Subcutaneous abdominal adipose tissue (tissue), 5 donors: ENCODE measurements at regions not wholly inside any gene's neighbourhood (a gene's known extent, or its start where the extent isn't known, plus 50 kb on each side); places are given as distances from the start of the nearest gene placed in this dataset.
"Not testable (repeated sequence)": the region's sequence is repeated elsewhere in the genome, so short reads cannot be mapped to it uniquely, and the experiment has no call there.

Experiments
- H3K27ac ChIP-seq: one replicate; pipeline ENCODE4 v1.7.0; 2013; ENCODE audit warnings: low read depth, mild to moderate bottlenecking, inconsistent platforms, low read length, moderate library complexity
- H3K27me3 ChIP-seq, 5 donors: one replicate each; pipeline ENCODE4 v1.7.0; 2013; ENCODE audit warnings: low read length in 5 of 5, inconsistent platforms in 1 of 5; ENCODE audit not compliant: control insufficient read depth in 5 of 5, insufficient read depth in 4 of 5
- H3K36me3 ChIP-seq, 5 donors: one replicate each; pipeline ENCODE4 v1.7.0; 2013; ENCODE audit warnings: low read length in 5 of 5; ENCODE audit not compliant: control insufficient read depth in 5 of 5, insufficient read depth in 5 of 5
- H3K4me1 ChIP-seq, 5 donors: one replicate each; pipeline ENCODE4 v1.7.0; 2013; ENCODE audit warnings: low read length in 5 of 5, mild to moderate bottlenecking in 3 of 5, moderate library complexity in 1 of 5; ENCODE audit not compliant: control insufficient read depth in 5 of 5, insufficient read depth in 5 of 5
- H3K4me3 ChIP-seq, 5 donors: one replicate each; pipeline ENCODE4 v1.7.0; 2013; ENCODE audit warnings: low read length in 5 of 5, low read depth in 1 of 5
- H3K9ac ChIP-seq, 5 donors: one replicate each; pipeline ENCODE4 v1.7.0; 2013; ENCODE audit warnings: low read length in 5 of 5, mild to moderate bottlenecking in 4 of 5, moderate library complexity in 3 of 5
- H3K9me3 ChIP-seq, 5 donors: one replicate each; pipeline ENCODE4 v1.7.0; 2013; ENCODE audit warnings: low read length in 5 of 5; ENCODE audit not compliant: control insufficient read depth in 5 of 5
- donor health status: healthy.
- donor health status: healthy.
- donor health status: healthy.
- donor health status: healthy.
- donor health status: healthy.

DNA sequence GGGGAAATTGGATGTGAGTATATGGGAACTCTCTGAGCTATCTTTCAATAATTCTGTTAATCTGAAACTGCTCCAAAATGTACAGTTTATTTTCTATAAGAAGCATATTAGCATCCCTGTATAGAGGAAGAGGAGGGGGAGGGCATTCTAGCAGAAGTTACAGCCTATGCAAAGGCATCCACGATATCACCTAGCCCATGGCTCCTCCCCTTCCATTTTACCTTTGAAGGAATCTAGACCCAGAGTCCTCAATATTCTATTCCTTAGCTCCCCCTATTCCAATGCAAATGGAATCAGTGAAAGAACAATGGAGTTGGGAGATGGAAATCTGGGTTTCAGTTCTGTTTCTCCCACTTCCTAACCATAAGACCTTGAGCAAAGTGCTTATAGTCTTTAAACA, 132.9 kb upstream of the IFNE start:
- Histone ChIP-seq H3K36me3 (no peaks in the 10 kb centered on the region), H3K9me3 (no peaks in the 10 kb centered on the region), H3K4me1 (no peaks in the 10 kb centered on the region), H3K27me3 (no peaks in the 10 kb centered on the region), H3K27ac (no peak overlapping the region), H3K9ac (no peak overlapping the region), H3K4me3 (no peak overlapping the region)

DNA sequence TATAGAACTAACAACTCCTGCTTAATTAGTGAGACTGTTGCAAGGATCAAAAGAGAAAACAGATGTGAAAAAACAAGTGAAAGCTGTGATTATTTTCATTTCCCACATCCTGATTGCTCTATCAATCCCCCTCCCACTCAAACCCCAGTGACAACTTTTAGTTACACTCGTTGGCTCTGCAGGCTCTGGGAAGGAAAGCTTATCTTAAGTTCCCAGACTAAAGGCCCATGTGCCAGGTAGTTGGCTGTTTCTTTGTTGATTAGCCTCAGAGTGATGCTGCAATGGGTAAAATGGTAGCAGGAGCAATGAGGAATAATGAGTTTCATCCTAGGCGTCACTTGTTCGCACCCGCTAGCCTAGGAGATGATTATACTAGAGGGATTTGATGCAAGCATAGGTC, 133.3 kb upstream of the IFNE start:
- no peaks in the 10 kb centered on the region for H3K9me3 ChIP-seq
- no peak overlapping the region for H3K9ac ChIP-seq
- H3K27me3 ChIP-seq = no peaks in the 10 kb centered on the region
- no peak overlapping the region for H3K27ac ChIP-seq
- H3K4me3 ChIP-seq = no peak overlapping the region
- no peaks in the 10 kb centered on the region for H3K36me3 ChIP-seq
- H3K4me1 ChIP-seq = no peaks in the 10 kb centered on the region

DNA sequence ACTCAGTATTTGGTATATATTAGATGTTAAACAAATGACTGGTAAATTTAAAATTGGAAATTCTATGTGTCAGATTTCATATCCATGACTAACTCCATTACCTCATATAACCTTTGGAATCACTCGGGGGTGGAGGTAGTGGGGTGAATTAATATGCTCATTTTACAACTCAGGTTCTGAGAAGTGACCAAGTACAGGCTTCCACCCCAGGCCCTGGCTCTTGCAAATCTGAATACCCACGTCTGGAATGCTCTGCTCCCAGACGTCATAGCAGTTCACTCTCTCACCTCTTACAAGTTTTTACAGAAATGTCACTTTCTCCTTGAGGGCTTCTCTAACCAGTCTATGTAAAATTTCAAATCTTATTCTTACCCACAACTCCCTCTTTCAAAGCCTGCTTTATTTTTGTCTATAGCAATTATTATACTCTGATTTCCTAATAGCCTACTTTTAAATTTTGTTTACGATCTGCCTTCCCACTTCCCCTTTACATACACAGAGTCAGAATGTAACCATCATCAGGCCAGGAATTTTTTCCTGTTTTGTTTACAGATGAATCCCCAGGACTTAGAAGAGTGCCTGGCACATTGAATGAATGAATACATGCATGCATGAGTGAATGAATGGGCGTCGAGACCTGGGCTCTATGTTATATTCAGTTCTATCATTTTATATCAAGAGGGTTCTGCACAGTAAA, 134.1 kb upstream of the IFNE start:
- no peaks in the 10 kb centered on the region for H3K4me1 ChIP-seq
- no peak overlapping the region for H3K27ac ChIP-seq
- H3K27me3 ChIP-seq = no peaks in the 10 kb centered on the region
- no peak overlapping the region for H3K4me3 ChIP-seq
- H3K9me3 ChIP-seq = no peaks in the 10 kb centered on the region
- no peak overlapping the region for H3K9ac ChIP-seq
- no peaks in the 10 kb centered on the region for H3K36me3 ChIP-seq

DNA sequence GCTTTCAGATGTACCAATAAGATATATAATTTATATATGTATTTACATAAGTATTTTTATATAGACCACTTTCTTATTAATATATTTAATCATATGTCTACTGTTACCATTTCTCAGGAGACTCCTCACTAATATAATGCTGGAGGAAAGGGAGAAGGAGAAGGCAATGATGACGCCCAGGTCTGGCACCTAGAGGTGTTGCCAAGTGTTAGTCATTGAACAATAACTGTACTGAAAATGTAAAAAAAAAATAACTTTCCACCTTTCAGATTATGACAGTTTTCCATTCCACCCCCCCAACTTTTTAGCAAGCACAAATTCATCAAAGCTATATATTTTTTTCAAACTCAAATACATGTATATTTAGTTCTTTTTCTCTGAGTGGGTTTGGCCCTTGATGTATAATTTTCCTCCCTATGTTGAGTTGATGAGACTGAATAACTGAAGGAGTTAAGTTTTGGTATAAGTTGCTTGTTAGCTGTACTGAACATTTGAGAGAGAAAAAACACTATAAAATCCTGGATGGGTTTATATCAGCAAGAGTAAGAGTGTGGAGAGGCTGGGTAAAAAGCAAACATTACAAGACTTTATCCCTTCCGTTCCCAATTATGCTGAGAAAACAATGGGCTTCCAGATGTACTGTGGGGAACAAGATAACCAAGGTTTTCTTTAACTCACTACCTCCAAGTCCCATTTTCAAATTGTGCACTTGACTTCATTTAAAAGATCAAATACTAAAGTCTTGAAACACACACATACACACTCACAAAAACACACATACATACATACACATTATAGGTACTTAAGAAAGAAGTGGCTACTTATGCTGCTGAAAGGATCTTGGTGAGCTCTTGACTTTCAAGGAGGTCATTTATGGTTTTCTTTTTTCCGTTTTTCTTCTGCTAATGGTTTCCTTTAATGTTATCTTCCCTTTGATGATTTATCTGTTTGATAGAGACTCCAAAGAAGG, 142.8 kb upstream of the IFNE start:
- Histone ChIP-seq H3K36me3 (no peaks in the 10 kb centered on the region), H3K9me3 (peaks cover 0 to 12% (median 5%) of the 10 kb centered on the region in 5 donors), H3K9ac (no peak overlapping the region), H3K4me1 (no peaks in the 10 kb centered on the region), H3K27ac (no peak overlapping the region), H3K4me3 (no peak overlapping the region), H3K27me3 (peaks cover 0 to 5% (median 0%) of the 10 kb centered on the region in 5 donors)

DNA sequence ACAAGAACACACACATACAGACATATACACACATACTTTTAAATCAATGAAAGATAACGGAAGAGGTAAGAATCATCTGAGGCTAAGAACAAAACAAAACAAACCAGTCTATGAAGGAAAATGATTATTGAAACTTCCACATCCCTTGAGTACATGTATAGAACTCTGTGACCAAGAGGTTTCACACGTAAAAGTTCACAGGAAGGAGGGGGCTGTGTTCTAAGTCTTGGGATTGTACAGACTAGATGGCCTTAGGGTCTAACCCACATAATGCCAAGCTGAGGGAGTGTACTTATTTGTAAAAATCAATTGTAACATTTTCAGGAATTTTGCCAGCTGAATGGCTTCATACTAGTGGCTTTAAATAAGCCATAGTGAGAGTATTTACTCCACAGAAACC, 144.4 kb upstream of the IFNE start:
- Histone ChIP-seq H3K4me3 (no peak overlapping the region), H3K4me1 (no peaks in the 10 kb centered on the region), H3K36me3 (no peaks in the 10 kb centered on the region), H3K27me3 (peaks cover 0 to 5% (median 0%) of the 10 kb centered on the region in 5 donors), H3K27ac (no peak overlapping the region), H3K9me3 (peaks cover 0 to 12% (median 5%) of the 10 kb centered on the region in 5 donors), H3K9ac (no peak overlapping the region)

- not testable (repeated sequence) for H3K27me3 ChIP-seq, H3K27ac ChIP-seq, H3K4me1 ChIP-seq, H3K4me3 ChIP-seq, H3K9ac ChIP-seq, H3K36me3 ChIP-seq
- peaks cover 0 to 12% (median 5%) of the 10 kb centered on the region in 5 donors for H3K9me3 ChIP-seq
These were observed 146.8 kb upstream of the IFNE start for GRCh38 chr9:21628954-21629353.

GRCh38 chr9:21634951-21635350, 152.8 kb upstream of the IFNE start:
- Histone ChIP-seq H3K9me3 (no peaks in the 10 kb centered on the region), H3K9ac (no peak overlapping the region), H3K4me1 (no peaks in the 10 kb centered on the region), H3K27ac (no peak overlapping the region), H3K36me3 (no peaks in the 10 kb centered on the region), H3K27me3 (no peaks in the 10 kb centered on the region), H3K4me3 (no peak overlapping the region)

DNA sequence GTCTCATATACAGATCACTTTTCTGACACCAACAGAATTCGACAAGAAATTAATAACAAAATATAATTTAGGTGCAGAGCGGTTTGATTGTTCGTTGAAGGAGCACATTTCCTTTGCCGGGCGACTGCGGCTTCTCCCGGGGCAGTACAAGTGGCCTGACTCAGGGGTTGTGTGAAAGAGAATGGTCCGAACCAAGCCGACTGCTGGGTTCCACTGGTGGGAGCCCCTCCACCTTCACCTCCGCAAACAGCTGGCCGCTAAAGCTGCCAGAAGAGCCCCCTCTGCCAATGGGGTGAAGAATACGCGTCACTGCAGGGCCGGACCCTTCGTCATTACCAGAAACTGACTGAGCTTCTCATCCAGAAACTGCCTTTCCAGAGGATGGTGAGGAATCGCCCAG, 156.0 kb upstream of the IFNE start:
- Histone ChIP-seq H3K27me3 (no peaks in the 10 kb centered on the region), H3K9me3 (peaks cover 0 to 5% (median 0%) of the 10 kb centered on the region in 5 donors), H3K27ac (no peak overlapping the region), H3K9ac (no peak overlapping the region), H3K36me3 (no peaks in the 10 kb centered on the region), H3K4me1 (no peaks in the 10 kb centered on the region), H3K4me3 (no peak overlapping the region)

GRCh38 chr9:21653091-21653490, 149.3 kb upstream of the MTAP start:
- Histone ChIP-seq H3K27me3 (no peaks in the 10 kb centered on the region), H3K9ac (no peak overlapping the region), H3K27ac (no peak overlapping the region), H3K4me1 (peaks cover 0 to 6% (median 0%) of the 10 kb centered on the region in 5 donors), H3K36me3 (no peaks in the 10 kb centered on the region), H3K4me3 (no peak overlapping the region), H3K9me3 (peaks cover 0 to 3% (median 0%) of the 10 kb centered on the region in 5 donors)

GRCh38 chr9:21653589-21653988, 148.8 kb upstream of the MTAP start:
- peaks cover 0 to under 1% (median 0%) of the 10 kb centered on the region in 5 donors for H3K9me3 ChIP-seq
- no peaks in the 10 kb centered on the region for H3K36me3 ChIP-seq
- peaks cover 0 to 6% (median 0%) of the 10 kb centered on the region in 5 donors for H3K4me1 ChIP-seq
- no peaks in the 10 kb centered on the region for H3K27me3 ChIP-seq
- H3K9ac ChIP-seq = no peak overlapping the region
- H3K4me3 ChIP-seq = no peak overlapping the region
- H3K27ac ChIP-seq = no peak overlapping the region
